ENCODE measurements at regions not wholly inside any gene's neighbourhood (a gene's known extent, or its start where the extent isn't known, plus 50 kb on each side); places are given as distances from the start of the nearest gene placed in this dataset.
"Not testable (repeated sequence)": the region's sequence is repeated elsewhere in the genome, so short reads cannot be mapped to it uniquely, and the experiment has no call there.

GRCh38 chr4:11647433-11647832 lies 218.7 kb upstream of the HS3ST1 start:
- DNase-seq: no peak

DNA sequence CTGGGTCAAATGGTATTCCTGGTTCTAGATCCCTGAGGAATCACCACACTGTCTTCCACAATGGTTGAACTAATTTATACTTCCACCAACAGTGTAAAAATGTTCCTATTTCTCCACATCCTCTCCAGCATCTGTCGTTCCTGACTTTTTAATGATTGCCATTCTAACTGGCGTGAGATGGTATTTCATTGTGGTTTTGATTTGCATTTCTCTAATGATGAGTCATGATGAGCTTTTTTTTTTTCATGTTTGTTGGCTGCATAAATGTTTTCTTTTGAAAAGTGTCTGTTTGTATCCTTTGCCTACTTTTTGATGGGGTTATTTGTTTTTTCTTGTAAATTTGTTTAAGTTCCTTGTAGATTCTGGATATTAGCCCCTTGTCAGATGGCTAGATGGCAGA lies 214.4 kb upstream of the HS3ST1 start:
- DNase-seq: not testable (repeated sequence)

DNA sequence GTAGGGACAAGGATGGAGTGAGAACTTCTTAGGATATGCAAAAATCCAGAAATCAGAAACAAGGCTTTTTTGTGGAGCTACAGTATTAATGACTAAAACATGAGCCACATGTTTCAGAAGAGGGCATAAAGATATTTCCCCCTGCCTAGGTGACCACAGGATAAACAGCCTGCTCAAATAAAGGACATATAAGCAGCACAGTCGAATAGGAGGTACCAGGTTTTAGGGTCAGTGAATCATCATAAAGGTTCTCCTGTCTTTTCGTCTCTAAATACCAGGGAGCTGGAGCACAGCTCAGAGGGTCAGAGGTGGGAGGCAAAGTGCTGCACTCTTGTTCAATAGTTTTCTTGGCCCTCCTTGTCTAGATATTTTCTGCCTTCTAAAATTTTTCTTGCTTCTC lies 211.9 kb upstream of the HS3ST1 start:
- no peak for DNase-seq

DNA sequence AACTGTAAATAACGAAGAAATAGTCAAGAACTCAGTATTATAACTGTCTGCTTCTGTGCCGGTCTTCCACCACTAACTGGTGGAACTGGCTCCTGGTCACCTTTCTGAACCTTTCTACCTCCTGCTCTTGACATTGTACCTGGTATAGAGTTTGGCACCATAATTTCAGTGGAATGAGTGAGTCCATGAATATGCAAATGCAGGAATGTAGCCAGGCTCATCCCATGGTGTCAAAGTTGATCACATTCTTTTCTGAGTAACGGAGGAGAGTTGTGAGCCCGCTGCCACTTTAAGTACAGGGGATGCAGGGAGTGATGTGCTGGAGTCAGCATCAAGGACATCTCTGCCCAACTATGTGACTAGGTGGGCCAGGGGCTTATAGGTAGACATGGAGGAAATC lies 207.9 kb upstream of the HS3ST1 start:
- no peak for DNase-seq

GRCh38 chr4:11636031-11636430 lies 207.3 kb upstream of the HS3ST1 start:
- DNase-seq: no peak

DNA sequence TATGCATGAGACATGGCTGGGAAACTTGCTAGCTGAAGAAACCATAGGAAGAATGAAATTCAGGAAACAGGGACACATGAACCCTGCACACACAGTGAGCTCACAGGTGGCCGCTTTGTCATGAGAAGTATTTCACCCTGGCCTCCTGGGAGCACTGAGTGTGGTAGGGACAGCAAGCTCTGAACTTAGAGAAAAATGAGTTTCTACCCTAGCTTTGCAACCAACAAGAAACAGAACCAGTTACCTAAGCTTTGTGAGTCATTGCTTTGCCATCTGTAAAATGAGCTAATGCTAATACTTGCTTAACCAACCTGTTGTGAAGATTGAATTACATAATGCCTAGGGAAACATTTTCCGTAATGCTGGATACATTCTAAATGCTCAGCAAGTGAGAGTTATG lies 206.6 kb upstream of the HS3ST1 start:
- DNase-seq: no peak

GRCh38 chr4:11634283-11634682 lies 205.6 kb upstream of the HS3ST1 start:
- DNase-seq: no peak

DNA sequence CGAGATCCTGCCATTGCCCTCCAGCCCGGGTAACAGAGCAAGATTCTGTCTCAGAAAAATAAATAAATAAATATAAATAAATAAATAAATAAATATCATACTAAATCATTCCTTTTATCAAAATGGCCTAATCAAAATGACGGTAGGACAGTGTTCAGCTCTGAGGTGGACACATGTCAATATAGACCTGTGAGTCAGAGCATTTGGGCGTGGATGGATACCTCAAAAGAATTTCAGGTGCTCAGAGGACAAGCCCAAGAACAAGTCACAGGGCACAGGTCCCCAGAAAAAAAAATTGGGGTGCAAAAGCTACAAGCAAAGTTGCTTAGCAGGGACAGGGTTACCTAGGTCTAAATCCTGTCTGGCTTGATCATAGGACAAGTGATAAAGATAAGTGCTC lies 204.7 kb upstream of the HS3ST1 start:
- DNase-seq: no peak

GRCh38 chr4:11632483-11632882 lies 203.8 kb upstream of the HS3ST1 start:
- DNase-seq: no peak

DNA sequence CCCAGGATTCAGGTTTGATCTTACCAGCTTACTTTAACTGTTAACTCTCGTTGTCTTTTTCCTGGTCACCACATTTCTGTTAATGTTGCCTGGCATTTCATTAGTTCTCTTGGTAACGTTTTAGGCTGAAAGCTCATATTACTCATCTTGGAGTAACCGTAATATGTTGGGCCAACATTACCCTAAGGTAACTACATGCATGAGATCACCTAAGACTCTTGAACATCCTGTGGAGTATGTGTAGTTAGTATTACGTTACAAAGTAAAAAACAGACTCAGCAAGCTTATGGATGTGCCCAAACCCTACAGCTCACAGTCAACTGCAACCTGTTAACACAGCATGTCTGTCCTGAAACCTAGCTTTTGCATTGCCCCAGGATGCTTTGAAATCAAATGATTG lies 203.3 kb upstream of the HS3ST1 start:
- DNase-seq: no peak

DNA sequence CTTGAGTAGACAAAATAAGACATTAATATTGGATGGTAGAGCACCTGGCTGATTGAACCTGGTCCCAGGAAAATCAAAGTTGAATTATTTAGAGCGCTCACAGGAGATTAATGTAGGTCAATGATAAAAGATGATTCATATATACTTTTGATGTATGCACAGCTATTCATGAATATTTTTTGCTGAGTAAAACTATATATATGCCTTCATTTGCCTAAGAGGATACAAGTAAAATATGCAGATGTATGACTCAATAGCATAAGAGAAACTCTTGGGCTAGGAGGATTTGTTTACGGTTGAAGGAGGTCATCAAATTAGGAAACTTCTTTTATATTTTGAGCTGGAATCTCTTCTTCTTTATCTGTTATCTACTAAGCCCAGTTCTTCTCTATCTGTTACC lies 202.7 kb upstream of the HS3ST1 start:
- DNase-seq: no peak

DNA sequence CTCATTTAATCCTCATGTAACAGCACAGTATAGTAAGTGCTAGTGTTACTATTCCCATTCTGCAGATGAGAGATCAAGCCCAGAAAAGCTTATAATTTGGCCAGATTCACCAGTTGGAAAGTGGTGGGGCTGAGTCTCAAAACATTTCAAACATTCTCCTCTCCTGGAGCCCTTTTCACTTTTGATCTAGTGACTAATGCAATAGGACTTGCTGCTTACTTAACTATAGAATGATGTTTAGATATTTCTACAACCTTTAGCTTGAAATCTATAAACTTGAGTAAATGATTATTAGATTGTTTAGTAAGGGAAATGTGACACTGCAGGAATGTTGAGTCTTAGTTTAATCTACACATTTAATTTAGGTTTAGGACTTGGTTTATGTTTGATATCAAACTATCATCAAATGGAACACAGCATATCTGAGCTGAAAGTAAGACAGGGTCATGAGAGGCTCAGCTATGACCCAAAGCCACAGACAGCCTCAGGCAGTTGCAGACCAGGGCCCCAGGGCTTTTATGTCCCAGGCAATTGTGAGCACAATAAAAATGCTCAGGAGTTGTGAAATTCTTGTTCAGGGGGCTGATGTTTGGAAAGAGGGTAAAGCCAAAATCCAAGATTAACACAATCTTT lies 199.5 kb upstream of the HS3ST1 start:
- DNase-seq: no peak

- no peak for DNase-seq
Measured at GRCh38 chr4:11626066-11626465, 197.4 kb upstream of the HS3ST1 start.

DNA sequence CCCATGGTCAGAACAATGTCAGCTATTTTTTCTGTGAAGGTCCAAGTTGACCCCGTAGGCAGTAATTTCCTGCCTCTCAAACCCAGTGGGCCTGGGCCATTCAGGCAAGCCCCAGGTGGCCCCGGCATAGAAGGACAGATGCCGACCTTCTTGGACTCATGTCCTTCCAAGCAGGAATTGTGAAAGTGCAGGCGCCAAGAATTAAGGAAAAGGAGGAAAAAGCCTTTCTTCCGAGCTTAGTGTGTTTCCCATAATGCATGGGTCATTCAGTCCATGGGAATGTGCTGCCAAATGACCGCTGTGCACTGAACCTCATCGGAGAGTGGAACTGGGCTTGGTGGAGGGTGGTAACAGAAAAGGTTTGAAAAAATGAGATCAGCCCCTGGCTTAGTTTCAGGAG lies 196.5 kb upstream of the HS3ST1 start:
- DNase-seq: no peak

DNA sequence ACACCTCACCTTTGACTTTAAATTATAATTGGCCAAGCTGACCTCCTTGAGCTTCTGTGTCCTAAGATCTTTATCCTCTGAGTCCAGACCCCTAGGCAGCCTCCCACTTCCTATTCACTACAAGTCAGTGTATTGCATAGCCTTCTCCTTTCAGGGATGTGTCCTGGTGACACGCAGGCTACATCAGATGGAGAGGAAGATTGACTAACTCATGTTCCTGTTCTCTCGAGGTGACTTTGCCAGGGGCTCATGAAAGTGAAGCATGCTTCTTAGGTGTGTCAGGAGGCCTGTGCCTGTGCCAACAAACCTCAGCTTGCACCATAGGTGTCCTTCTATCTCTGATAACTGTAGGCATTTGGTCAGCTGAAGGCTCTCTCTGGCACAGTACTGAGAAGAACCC lies 195.7 kb upstream of the HS3ST1 start:
- no peak for DNase-seq

GRCh38 chr4:11623726-11624037 lies 195.0 kb upstream of the HS3ST1 start:
- no peak for DNase-seq

- DNase-seq: no peak
Measured at GRCh38 chr4:11622961-11623725, 194.4 kb upstream of the HS3ST1 start.

DNA sequence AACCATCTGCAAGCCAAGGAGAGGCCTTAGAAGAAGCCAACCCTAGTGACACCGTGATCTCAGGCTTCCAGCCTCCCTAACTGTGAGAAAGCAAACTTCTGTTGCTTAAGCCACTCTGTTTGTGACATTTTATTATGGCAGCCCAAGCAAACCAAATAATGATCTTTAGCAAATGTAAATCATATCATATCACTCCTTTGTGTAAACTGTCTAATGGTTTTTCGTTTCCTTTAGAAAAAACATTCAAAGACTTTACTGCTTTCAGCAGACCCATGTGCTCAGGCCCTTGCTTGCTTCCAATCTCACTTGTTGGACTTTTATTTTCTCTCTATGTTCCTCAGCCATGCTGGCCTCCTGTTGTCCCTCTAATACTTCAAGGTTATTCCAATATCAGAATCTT lies 192.2 kb upstream of the HS3ST1 start:
- no peak for DNase-seq

DNA sequence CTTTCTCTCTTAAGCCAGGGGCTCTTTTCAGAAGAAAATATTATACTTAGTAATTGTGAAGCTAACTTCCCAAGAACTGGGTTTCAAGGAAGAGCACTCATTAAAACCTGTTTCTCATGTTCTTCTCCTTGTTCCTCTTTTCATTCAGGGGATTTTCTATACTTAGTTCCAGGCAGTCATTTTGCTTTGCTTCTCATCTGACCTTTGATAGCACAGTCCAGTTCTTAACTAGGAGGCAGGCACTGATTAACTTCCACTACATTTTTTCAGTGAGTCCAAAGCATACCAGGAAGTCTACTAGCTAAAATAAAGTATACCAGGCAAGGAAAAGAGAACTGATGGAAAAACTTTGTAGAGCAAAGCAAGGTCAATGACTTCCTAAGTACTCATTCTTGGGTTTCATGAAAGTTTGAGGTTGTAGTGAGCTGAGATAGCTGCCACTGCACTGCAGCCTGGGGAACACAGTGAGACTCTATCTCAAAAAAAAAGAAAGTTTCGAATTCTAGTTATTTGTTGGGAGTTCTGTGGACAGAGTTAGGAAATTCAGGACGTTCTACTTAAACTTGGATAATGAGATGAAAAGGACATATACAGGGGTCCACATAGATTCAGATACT lies 190.1 kb upstream of the HS3ST1 start:
- DNase-seq: no peak

DNA sequence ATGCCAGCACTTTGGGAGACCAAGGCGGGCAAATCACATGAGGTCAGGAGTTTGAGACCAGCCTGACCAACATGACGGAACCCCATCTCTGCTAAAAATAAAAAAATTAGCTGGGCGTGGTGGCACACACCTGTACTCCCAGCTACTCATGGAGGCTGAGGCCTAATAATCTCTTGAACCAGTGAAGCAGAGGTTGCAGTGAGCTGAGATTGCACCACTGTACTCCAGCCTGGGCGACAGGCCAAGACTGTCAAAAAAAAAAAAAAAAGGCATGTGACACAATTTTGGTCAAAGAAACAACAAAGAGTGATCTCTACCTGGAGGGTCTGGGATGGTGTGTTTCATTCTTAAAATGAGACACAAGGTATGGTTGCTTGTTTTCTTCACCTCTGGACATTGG lies 188.2 kb upstream of the HS3ST1 start:
- no peak for DNase-seq

DNA sequence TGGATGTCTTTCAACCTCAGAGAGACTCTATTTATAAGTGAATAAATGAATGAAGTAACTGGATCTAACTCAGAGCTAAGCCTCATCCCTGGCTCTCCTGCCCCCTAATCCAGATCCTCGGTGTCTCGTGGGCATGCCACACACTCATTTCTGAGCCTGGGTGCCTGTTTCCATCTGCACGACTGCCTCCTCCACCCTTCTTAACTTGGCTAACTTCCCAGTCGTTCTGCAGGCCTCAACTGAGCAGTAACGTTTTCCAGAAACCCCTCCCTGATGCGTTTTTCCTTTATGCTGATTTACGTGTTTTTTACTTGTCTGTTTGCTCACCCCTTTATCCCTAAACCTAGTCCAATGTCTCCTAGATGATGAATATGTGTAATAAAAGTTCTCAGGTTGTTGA lies 186.9 kb upstream of the HS3ST1 start:
- no peak for DNase-seq

DNA sequence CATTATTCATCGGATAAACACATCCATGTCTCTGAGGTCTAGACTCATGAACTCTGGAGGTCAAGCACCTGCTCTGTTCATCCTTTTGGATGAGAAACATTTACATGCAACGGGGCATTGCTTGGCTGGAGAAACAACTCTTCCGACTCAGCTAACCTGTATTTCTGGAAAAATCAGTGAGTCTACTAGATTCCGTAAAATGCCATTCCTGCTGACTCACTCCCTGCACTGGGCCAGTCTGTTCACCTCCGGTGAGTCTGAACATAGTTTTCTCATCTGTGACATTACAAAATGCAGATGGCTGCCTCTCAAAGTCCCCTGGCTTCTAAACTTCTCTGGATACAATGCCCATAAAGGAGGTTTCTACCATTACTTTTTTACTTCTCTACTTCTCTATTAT lies 185.7 kb upstream of the HS3ST1 start:
- no peak for DNase-seq

DNA sequence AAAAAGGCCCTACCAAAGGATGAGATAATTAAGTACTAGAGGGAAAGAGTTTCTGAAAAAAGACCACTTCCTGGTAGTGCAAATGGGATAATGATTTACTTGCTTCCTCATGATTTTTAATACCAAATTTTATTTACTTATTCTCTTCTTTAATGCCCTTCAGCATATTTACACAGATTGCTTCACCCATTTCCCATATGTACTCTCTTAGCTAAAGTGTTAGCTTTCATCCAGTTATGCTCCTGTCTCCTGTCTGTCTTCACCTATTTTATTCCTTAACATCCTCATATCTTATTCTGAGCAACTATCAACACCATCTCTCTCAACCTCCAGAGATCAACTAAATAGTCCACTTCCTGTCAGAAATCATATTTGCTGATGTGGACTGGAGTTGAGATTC lies 183.2 kb upstream of the HS3ST1 start:
- no peak for DNase-seq

GRCh38 chr4:11609751-11610150 lies 181.1 kb upstream of the HS3ST1 start:
- no peak for DNase-seq

DNA sequence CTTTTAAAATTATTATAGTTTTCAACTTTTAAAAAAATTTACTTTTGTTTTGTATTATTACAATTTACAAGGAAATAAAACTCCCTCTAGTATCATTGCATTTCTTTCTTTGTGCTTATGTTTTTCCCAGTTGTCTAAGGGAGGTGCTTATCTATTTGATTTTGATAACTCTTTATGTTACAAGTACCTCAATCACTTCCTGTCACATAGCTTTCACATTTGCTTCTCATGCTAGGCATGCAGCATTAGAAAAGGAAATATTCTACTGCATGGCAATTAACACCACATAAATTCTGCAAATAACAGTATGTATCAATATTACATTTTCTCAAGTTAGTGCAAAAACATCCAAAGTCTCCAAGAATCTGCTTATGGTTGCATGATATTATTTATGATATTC lies 180.3 kb upstream of the HS3ST1 start:
- DNase-seq: no peak
